GM12878 (cell line): ENCODE measurements at regions not wholly inside any gene's neighbourhood (a gene's known extent, or its start where the extent isn't known, plus 50 kb on each side); places are given as distances from the start of the nearest gene placed in this dataset.

Source experiments
- ATF7 ChIP-seq: fragments of 450-650 bp; IDR thresholded peaks from 2 replicates; pipeline ENCODE4 v1.6.1; 2016; ENCODE audit warnings: low read depth, mild to moderate bottlenecking
- CBX3 ChIP-seq: fragments of 200-600 bp; sonication (generic); IDR thresholded peaks from 2 replicates; pipeline ENCODE4 v1.6.1; 2016; ENCODE audit warnings: low read depth, borderline replicate concordance
- EGR1 ChIP-seq, 2 experiments: IDR thresholded peaks; 1 replicate in 1 of 2; 2 replicates in 1 of 2; pipeline ENCODE4 v1.6.1; 2011 to 2012; ENCODE audit warnings: low read depth in 2 of 2, low read length in 2 of 2, borderline replicate concordance in 1 of 2, mild to moderate bottlenecking in 1 of 2, moderate library complexity in 1 of 2
- ESRRA ChIP-seq: IDR thresholded peaks from 2 replicates; pipeline ENCODE4 v1.6.1; 2012; ENCODE audit warnings: mild to moderate bottlenecking, low read length, improper control_type of control experiment
- EZH2 ChIP-seq: IDR thresholded peaks from 2 replicates; pipeline ENCODE4 v1.6.1; 2012; ENCODE audit warnings: low read depth, mild to moderate bottlenecking, control low read depth, inconsistent platforms, low read length, borderline replicate concordance; ENCODE audit not compliant: control insufficient read depth
- HCFC1 ChIP-seq: fragments of 150-350 bp; IDR thresholded peaks from 2 replicates; pipeline ENCODE4 v1.6.1; 2014; ENCODE audit warnings: low read length
- IKZF1 ChIP-seq: fragments of 450-650 bp; conservative IDR thresholded peaks from 2 replicates; pipeline ENCODE4 v1.6.1; 2017; ENCODE audit warnings: antibody characterized with exemption, mild to moderate bottlenecking
- JUNB ChIP-seq: IDR thresholded peaks from 2 replicates; pipeline ENCODE4 v1.6.1; 2016; ENCODE audit warnings: antibody characterized with exemption, mild to moderate bottlenecking
- KAT2A ChIP-seq: conservative IDR thresholded peaks from 2 replicates; pipeline ENCODE4 v1.6.1; 2011; ENCODE audit warnings: low read depth, low read length; ENCODE audit not compliant: control insufficient read depth
- MEF2B ChIP-seq: fragments of 450-650 bp; IDR thresholded peaks from 2 replicates; pipeline ENCODE4 v1.6.1; 2018; ENCODE audit warnings: mild to moderate bottlenecking, moderate library complexity; ENCODE audit not compliant: partially characterized antibody, poor library complexity, severe bottlenecking
- MYC ChIP-seq: IDR thresholded peaks from 2 replicates; pipeline ENCODE4 v1.6.1; 2011; ENCODE audit warnings: mild to moderate bottlenecking, low read length, moderate library complexity, inconsistent platforms; ENCODE audit not compliant: insufficient read depth, insufficient replicate concordance, insufficient read length, severe bottlenecking
- SREBF1 ChIP-seq: IDR thresholded peaks from 2 replicates; pipeline ENCODE4 v1.6.1; 2012; ENCODE audit warnings: mild to moderate bottlenecking, low read length
- ZNF274 ChIP-seq: IDR thresholded peaks from one replicate; pipeline ENCODE4 v1.8.0; 2011; ENCODE audit not compliant: insufficient read length, insufficient read depth
- TF ChIP-seq, protein P1 (sequence below): IDR thresholded peaks from 2 replicates; pipeline ENCODE4 v1.6.1; 2012; ENCODE audit warnings: low read depth, low read length, improper control_type of control experiment
- TF ChIP-seq, protein P2 (sequence below): fragments of 450-650 bp; formaldehyde crosslinking; IDR thresholded peaks from 2 replicates; pipeline ENCODE4 v1.5.0; 2022; ENCODE audit warnings: mild to moderate bottlenecking, missing genetic modification characterization
- TF ChIP-seq, protein P3 (sequence below): fragments of 450-650 bp; IDR thresholded peaks from 2 replicates; pipeline ENCODE4 v1.6.1; 2016; ENCODE audit warnings: mild to moderate bottlenecking
- TF ChIP-seq, protein P4 (sequence below): IDR thresholded peaks from 2 replicates; pipeline ENCODE4 v1.6.1; 2011; ENCODE audit warnings: borderline replicate concordance, low read depth, mild to moderate bottlenecking, moderate library complexity, low read length; ENCODE audit not compliant: insufficient read depth, poor library complexity, severe bottlenecking
- TF ChIP-seq, protein P5 (sequence below): fragments of 450-650 bp; IDR thresholded peaks from 2 replicates; pipeline ENCODE4 v1.6.1; 2017; ENCODE audit warnings: mild to moderate bottlenecking, moderate library complexity

DNA sequence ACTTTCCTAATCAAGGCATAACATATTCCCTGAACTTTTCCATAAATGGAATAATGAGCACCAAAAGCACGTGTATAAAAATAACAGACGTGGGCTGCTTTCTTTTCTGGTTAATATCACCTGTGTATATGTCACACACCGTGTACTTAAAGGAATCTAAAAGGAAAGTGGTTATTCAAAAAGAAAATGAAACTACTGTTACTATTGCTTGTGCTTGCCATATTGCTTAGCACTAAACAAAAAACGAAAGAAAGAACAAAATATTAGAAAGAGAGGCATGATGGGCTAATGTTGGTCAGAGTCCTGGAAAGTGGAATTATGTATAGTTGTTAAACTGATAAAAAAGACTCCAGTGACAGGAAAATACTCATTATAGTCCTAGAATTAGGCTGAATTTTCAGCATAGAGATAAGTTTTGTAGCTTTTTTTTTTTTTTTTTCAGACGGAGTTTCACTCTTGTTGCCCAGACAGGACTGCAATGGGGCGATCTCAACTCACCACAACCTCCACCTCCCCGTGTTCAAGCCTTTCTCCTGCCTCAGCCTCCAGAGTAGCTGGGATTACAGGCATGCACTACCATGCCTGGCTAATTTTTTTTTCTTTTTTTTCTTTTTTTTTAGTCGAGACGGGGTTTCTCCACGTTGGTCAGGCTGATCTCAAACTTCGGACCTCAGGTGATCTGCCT lies 123.2 kb downstream of the PABPC4L start (continued):
- TF ChIP-seq, protein P1, sequence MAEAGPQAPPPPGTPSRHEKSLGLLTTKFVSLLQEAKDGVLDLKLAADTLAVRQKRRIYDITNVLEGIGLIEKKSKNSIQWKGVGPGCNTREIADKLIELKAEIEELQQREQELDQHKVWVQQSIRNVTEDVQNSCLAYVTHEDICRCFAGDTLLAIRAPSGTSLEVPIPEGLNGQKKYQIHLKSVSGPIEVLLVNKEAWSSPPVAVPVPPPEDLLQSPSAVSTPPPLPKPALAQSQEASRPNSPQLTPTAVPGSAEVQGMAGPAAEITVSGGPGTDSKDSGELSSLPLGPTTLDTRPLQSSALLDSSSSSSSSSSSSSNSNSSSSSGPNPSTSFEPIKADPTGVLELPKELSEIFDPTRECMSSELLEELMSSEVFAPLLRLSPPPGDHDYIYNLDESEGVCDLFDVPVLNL: no peak
- TF ChIP-seq, protein P2, sequence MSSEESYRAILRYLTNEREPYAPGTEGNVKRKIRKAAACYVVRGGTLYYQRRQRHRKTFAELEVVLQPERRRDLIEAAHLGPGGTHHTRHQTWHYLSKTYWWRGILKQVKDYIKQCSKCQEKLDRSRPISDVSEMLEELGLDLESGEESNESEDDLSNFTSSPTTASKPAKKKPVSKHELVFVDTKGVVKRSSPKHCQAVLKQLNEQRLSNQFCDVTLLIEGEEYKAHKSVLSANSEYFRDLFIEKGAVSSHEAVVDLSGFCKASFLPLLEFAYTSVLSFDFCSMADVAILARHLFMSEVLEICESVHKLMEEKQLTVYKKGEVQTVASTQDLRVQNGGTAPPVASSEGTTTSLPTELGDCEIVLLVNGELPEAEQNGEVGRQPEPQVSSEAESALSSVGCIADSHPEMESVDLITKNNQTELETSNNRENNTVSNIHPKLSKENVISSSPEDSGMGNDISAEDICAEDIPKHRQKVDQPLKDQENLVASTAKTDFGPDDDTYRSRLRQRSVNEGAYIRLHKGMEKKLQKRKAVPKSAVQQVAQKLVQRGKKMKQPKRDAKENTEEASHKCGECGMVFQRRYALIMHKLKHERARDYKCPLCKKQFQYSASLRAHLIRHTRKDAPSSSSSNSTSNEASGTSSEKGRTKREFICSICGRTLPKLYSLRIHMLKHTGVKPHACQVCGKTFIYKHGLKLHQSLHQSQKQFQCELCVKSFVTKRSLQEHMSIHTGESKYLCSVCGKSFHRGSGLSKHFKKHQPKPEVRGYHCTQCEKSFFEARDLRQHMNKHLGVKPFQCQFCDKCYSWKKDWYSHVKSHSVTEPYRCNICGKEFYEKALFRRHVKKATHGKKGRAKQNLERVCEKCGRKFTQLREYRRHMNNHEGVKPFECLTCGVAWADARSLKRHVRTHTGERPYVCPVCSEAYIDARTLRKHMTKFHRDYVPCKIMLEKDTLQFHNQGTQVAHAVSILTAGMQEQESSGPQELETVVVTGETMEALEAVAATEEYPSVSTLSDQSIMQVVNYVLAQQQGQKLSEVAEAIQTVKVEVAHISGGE: no peak
- TF ChIP-seq, protein P3, sequence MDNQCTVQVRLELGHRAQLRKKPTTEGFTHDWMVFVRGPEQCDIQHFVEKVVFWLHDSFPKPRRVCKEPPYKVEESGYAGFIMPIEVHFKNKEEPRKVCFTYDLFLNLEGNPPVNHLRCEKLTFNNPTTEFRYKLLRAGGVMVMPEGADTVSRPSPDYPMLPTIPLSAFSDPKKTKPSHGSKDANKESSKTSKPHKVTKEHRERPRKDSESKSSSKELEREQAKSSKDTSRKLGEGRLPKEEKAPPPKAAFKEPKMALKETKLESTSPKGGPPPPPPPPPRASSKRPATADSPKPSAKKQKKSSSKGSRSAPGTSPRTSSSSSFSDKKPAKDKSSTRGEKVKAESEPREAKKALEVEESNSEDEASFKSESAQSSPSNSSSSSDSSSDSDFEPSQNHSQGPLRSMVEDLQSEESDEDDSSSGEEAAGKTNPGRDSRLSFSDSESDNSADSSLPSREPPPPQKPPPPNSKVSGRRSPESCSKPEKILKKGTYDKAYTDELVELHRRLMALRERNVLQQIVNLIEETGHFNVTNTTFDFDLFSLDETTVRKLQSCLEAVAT: peak; percentile 79
- TF ChIP-seq, protein P4, sequence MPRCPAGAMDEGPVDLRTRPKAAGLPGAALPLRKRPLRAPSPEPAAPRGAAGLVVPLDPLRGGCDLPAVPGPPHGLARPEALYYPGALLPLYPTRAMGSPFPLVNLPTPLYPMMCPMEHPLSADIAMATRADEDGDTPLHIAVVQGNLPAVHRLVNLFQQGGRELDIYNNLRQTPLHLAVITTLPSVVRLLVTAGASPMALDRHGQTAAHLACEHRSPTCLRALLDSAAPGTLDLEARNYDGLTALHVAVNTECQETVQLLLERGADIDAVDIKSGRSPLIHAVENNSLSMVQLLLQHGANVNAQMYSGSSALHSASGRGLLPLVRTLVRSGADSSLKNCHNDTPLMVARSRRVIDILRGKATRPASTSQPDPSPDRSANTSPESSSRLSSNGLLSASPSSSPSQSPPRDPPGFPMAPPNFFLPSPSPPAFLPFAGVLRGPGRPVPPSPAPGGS: no peak
- TF ChIP-seq KAT2A (no peak), MEF2B (peak; percentile 9), SREBF1 (no peak), HCFC1 (no peak), ATF7 (0 out of 2 replicates have a peak, but pooled peaks have one; percentile 59), ESRRA (no peak), MYC (no peak), IKZF1 (no peak), EZH2 (no peak), CBX3 (no peak), ZNF274 (no peak), JUNB (peak; percentile 72), EGR1 (IDR thresholded peaks at IDR 0.05; ENCODE audit: borderline replicate concordance in 1 of 2, low read depth in 2 of 2, low read length in 2 of 2) (no peak)
- TF ChIP-seq, protein P5, sequence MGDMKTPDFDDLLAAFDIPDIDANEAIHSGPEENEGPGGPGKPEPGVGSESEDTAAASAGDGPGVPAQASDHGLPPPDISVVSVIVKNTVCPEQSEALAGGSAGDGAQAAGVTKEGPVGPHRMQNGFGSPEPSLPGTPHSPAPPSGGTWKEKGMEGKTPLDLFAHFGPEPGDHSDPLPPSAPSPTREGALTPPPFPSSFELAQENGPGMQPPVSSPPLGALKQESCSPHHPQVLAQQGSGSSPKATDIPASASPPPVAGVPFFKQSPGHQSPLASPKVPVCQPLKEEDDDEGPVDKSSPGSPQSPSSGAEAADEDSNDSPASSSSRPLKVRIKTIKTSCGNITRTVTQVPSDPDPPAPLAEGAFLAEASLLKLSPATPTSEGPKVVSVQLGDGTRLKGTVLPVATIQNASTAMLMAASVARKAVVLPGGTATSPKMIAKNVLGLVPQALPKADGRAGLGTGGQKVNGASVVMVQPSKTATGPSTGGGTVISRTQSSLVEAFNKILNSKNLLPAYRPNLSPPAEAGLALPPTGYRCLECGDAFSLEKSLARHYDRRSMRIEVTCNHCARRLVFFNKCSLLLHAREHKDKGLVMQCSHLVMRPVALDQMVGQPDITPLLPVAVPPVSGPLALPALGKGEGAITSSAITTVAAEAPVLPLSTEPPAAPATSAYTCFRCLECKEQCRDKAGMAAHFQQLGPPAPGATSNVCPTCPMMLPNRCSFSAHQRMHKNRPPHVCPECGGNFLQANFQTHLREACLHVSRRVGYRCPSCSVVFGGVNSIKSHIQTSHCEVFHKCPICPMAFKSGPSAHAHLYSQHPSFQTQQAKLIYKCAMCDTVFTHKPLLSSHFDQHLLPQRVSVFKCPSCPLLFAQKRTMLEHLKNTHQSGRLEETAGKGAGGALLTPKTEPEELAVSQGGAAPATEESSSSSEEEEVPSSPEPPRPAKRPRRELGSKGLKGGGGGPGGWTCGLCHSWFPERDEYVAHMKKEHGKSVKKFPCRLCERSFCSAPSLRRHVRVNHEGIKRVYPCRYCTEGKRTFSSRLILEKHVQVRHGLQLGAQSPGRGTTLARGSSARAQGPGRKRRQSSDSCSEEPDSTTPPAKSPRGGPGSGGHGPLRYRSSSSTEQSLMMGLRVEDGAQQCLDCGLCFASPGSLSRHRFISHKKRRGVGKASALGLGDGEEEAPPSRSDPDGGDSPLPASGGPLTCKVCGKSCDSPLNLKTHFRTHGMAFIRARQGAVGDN: no peak
